HG03196 (cell line): ENCODE measurements at regions not wholly inside any gene's neighbourhood (a gene's known extent, or its start where the extent isn't known, plus 50 kb on each side); places are given as distances from the start of the nearest gene placed in this dataset.
"Not testable (repeated sequence)": the region's sequence is repeated elsewhere in the genome, so short reads cannot be mapped to it uniquely, and the experiment has no call there.

Experiments used
- ATAC-seq: cut with Tn5 transposase; IDR thresholded peaks from one replicate; pipeline ENCODE4 v1.9.1; 2021; ENCODE audit not compliant: unreplicated experiment

DNA sequence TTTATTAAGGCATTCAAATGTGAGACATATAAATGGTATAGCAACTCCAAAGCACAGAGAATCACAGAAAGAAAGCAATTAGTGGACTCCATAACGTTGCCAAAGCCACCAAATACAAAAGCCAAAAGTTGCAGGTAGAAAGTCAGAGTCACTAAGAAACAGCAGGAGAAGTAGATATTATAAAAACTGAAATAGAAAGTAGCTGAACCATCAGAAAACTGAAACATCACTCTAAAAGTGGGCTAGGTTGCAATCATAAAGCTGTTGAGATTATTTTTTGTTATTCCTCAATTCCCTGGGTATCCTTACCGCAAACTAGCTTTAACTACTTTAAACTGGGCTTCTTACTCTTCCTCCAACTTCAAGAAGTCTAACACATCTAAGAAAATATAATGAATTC is 108.1 kb upstream of the ARRDC3 start:
- ATAC-seq = no peak

GRCh38 chr5:91490316-91490715 is 107.2 kb upstream of the ARRDC3 start:
- no peak for ATAC-seq

- no peak for ATAC-seq
Observed at GRCh38 chr5:91487420-91487819, 104.3 kb upstream of the ARRDC3 start.

- ATAC-seq = no peak
Observed at GRCh38 chr5:91486638-91487037, 103.5 kb upstream of the ARRDC3 start.

DNA sequence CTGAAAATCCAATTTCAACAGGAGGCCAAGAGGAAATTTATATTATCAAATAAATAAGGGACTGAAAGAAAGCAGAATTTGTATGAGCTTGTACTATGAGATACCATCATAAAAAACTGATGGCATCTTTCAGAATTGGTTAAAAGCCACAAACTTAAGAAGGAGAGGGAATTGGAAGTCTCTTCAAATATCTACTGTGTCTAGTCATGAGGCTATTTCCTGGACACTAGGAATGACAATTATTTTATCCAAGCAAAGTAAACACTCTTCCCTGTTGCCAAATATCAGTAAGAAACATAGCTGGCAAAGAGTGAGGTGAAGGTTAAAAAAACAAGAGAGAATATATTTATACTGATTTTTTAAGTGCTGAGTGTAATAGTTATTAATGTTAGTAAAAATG is 101.5 kb upstream of the ARRDC3 start:
- no peak for ATAC-seq

DNA sequence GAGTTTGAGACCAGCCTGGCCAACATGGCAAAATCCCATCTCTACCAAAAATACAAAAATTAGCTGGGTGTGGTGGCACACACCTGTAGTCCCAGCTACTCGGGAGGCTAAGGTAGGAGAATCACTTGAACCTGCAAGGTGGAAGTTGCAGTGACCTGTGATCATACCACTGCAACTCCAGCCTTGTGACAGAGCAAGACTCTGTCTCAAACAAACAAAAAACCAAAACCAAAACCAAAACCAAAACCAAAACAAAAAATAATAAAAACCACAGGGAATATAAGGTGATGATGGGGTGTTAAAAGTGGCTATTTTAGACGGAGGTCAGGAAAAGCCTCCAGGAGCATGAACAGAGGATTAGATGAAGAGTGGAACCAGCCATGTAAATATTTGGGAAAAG is 96.3 kb upstream of the ARRDC3 start:
- ATAC-seq = not testable (repeated sequence)

DNA sequence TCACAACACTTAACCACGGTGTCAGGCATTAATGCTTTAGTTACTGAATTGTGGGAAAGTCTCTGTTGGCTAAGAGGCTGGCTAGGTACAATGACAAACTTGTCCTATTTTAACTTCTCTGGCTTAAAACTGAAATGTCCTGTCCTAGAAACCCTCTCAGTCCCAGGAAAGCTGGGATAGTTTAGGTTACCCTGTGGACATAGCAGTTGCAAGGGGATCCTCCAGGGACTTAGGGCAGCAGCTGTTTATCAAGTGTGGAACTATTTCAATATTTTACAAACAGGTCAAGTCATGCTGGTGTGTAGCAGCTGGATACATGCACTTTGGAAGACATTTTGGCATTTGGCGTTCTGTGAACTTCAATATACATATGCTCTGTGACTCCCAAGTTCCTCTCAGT is 95.0 kb upstream of the ARRDC3 start:
- no peak for ATAC-seq

- ATAC-seq = no peak
Observed at GRCh38 chr5:91477408-91477807, 94.3 kb upstream of the ARRDC3 start.

GRCh38 chr5:91474201-91474600 is 91.1 kb upstream of the ARRDC3 start:
- no peak for ATAC-seq

DNA sequence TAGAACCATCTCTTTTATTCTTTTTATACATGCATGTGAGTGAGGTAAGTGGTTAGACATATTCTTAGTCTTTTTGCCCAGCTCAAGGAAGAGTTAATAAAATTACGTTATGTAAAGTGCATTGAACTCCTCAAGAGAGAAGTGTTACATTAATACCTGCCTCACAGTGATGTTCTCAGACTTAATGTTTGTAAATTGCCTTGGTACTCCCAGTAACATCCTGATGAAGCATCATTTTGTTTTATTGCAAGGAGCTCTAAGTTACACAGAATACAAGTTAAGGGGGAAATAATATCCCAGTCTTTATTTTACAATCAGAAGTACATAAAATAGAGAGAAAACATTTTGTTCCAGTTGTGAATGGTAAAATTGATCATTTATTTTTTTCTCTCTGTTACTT is 89.5 kb upstream of the ARRDC3 start:
- ATAC-seq = no peak

GRCh38 chr5:91469517-91470165 is 86.5 kb upstream of the ARRDC3 start:
- no peak for ATAC-seq

DNA sequence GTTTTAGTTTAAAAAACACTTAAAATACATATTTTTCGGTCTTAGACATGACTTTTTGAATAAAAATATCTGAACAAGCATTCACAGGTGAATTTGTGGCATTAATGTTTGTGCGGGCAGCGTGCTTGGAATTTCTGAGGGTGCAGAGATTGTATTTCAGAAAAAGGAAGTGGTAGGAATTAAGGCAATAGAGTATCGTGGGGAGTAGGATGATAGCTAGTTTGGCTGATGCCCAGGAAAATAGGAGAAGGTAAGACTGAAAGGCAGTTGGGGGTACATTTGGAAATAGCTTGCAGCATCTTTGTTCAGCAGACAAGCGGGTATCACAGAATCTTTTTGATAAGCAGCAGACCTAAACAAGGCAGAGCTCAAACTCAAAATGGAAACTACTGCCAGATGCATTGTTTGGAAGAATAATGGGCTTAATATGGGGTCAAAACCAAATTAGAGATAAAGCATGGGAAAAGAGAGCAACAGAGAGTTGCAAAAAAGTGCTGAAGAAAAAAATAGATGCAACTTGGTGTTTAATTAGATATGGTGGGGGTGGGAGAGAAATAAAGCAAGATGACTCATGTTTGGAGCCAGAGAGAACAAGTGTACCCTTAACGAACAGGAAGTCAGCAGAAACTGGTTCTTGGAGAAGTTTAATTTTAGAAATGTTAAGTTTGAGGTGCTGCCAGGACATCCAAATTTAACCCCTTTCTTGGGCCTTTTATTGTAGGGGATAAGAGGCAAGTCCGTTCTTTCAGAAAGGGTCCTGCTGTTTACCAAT is 85.7 kb upstream of the ARRDC3 start:
- no peak for ATAC-seq

- no peak for ATAC-seq
Observed at GRCh38 chr5:91464886-91465646, 81.9 kb upstream of the ARRDC3 start.

DNA sequence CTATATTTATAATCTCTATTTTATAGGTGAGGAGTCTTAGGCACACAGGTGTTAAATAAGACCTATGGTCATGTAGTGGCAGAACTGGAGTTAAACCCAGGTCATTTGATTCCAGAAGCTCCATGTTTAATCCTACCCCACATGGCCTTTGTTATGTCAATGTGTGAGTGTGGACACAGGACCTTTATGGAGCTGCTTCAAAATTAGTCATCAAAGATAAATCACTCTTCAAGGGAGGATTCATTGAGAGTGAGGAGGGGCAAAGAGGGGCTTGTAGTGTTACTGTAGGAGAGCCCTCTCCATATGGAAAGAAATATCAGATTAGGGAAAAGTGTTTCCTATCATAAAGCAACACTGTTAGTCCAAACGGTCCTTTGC is 74.6 kb upstream of the ARRDC3 start:
- ATAC-seq = no peak

- no peak for ATAC-seq
Observed at GRCh38 chr5:91456928-91457680, 74.0 kb upstream of the ARRDC3 start.

DNA sequence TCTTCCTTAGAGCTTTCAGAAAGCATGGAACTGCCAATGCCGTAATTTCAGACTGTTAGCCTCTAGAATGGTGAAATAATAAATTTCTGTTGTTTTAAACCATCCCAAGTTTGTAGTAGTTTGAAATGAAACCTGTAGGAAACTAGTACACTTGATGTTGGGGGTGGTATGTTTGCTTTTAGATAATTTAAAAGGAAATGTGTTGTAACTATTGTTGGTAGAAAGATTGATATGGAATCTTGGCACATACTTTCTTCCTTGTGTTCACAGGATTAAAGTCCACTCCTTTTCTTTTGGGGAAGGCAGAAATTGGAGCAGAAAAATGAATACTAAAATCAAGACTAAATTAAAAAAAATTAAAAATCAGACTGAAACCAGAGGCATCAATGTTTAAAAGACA is 66.0 kb upstream of the ARRDC3 start:
- ATAC-seq = no peak

GRCh38 chr5:91448079-91448478 is 65.0 kb upstream of the ARRDC3 start:
- ATAC-seq = not testable (repeated sequence)

- not testable (repeated sequence) for ATAC-seq
Observed at GRCh38 chr5:91446880-91447279, 63.8 kb upstream of the ARRDC3 start.

DNA sequence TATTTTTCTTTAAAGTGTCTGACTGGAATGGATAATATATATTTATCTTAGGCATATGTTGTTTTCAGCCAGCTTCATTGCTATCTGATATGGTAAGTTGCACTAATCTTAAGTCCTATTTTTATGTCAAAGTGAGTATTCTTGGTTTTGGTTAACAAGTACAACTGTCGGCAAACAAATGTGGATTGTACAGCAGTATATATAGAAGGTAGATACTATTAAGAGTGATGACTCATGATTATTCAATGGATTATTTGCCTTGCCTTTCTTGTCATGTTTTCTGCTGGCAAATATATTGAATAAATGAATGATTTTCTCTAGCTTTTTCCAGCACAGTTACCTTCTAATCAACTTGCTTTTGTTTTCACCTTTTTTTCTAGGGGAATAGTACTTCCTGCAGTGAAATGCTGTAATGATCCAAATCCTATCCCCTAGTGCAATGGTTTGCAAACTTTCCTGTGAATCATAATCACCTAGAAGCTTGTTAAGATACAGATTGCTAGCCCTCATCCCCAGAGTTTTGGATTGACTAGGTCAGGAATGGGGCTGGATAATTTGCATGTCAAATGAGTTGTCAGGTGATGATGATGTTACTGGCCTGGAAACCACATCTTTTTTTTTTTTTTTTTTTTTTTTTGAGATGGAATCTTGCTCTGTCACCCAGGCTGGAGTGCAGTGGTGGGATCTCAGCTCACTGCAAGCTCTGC is 60.8 kb upstream of the ARRDC3 start:
- no peak for ATAC-seq

- ATAC-seq = no peak
Observed at GRCh38 chr5:91443023-91443422, 59.9 kb upstream of the ARRDC3 start.

GRCh38 chr5:91441082-91441481 is 58.0 kb upstream of the ARRDC3 start:
- no peak for ATAC-seq
